ENCODE measurements at regions not wholly inside any gene's neighbourhood (a gene's known extent, or its start where the extent isn't known, plus 50 kb on each side); places are given as distances from the start of the nearest gene placed in this dataset.

- intact Hi-C loops (cut with DNase I) = no loop called here
- Histone ChIP-seq H3K4me3 (no peak overlapping the region), H3K9me3 (no peaks in the 10 kb centered on the region), H3K36me3 (no peaks in the 10 kb centered on the region), H3K27ac (no peak overlapping the region), H3K4me1 (peaks cover 0 to 29% (median 0%) of the 10 kb centered on the region in 12 donors), H3K27me3 (peaks cover 0 to 6% (median 0%) of the 10 kb centered on the region in 9 donors)
- no peak for DNase-seq
- TF ChIP-seq POLR2A (IDR thresholded peaks at IDR 0.05) (no peak), CTCF (IDR thresholded peaks at IDR 0.05) (no peak)
- ATAC-seq = no peak
These were observed 60.5 kb upstream of the MPP7 start for GRCh38 chr10:28363376-28363775.

DNA sequence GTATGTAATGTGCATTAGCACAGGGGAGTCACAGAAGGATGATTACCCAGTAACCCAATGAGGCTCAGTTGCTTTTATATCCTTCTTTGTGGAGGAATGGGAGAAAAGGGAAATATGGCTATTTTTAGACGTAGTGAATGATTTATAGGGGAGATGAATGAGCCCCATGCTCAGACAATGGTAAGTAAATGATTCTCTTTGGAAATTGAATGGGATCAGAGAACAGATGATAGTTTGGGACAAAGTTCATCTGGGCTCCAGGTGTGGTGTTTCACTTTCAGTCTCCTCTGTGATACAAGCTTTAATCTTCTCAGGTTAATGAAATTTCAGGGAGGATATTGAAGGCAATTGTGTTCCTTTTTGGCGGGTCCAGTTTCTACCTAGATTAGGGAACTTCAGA lies 63.0 kb upstream of the MPP7 start:
- H3K9me3 ChIP-seq = no peaks in the 10 kb centered on the region
- no peaks in the 10 kb centered on the region for H3K36me3 ChIP-seq
- peak overlapping the region in 1 of 12 donors; percentile 87 for H3K27ac ChIP-seq
- H3K4me3 ChIP-seq = no peak overlapping the region
- H3K4me1 ChIP-seq = peaks cover 0 to 36% (median 0%) of the 10 kb centered on the region in 12 donors
- no peak for TF ChIP-seq CTCF (IDR thresholded peaks at IDR 0.05)
- peaks cover 0 to 6% (median 0%) of the 10 kb centered on the region in 9 donors for H3K27me3 ChIP-seq
- WGBS, 4 donors = 54 to 70% (median 65%) methylated on average over 2 of the region's 2 CpGs
- DNase-seq (no peak), ATAC-seq (no peak)
- intact Hi-C loops (cut with DNase I) = no loop called here

DNA sequence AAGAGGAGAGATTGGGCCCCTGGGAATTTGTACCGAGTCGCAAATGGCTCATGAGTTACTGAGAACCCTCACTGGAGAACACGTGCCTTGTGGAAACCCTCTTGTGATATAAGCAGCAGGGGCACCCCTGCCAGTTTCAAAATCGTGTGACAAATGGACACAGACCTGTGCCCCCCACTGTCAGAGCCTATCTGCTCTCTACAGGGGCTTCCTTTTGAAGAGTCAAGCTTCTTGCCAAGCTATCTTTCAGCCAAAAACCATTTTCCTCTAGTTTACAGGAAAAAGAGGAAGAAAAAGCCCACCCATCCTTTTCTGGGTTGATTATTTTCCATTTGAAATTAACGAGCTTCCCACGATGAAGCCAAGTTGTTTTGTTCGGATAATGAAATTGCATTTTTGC lies 64.1 kb upstream of the MPP7 start:
- no peaks in the 10 kb centered on the region for H3K36me3 ChIP-seq
- H3K27me3 ChIP-seq = peaks cover 0 to 6% (median 0%) of the 10 kb centered on the region in 9 donors
- ATAC-seq = no peak
- WGBS, 4 donors = 45 to 55% (median 49%) methylated on average over 7 of the region's 7 CpGs
- intact Hi-C loops (cut with DNase I) = no loop called here
- H3K4me3 ChIP-seq = no peak overlapping the region
- no peak for TF ChIP-seq POLR2A (IDR thresholded peaks at IDR 0.05)
- no peak for TF ChIP-seq CTCF (IDR thresholded peaks at IDR 0.05)
- peaks cover 0 to 36% (median 0%) of the 10 kb centered on the region in 12 donors for H3K4me1 ChIP-seq
- DNase-seq = no peak
- H3K9me3 ChIP-seq = peaks cover 0 to 4% (median 0%) of the 10 kb centered on the region in 12 donors
- peak overlapping the region in 1 of 12 donors; percentile 87 for H3K27ac ChIP-seq

GRCh38 chr10:28367413-28367812 lies 64.5 kb upstream of the MPP7 start:
- intact Hi-C loops (cut with DNase I) = no loop called here
- H3K27me3 ChIP-seq = peaks cover 0 to 6% (median 0%) of the 10 kb centered on the region in 9 donors
- WGBS, 4 donors = 73 to 78% (median 76%) methylated on average over 9 of the region's 9 CpGs
- DNase-seq (no peak), ATAC-seq (no peak)
- no peaks in the 10 kb centered on the region for H3K36me3 ChIP-seq
- H3K27ac ChIP-seq = peak overlapping the region in 1 of 12 donors; percentile 87
- H3K9me3 ChIP-seq = peaks cover 0 to 4% (median 0%) of the 10 kb centered on the region in 12 donors
- peaks cover 0 to 36% (median 0%) of the 10 kb centered on the region in 12 donors for H3K4me1 ChIP-seq
- H3K4me3 ChIP-seq = no peak overlapping the region
- TF ChIP-seq POLR2A (IDR thresholded peaks at IDR 0.05) (no peak), CTCF (IDR thresholded peaks at IDR 0.05) (no peak)
